ENCODE measurements at regions not wholly inside any gene's neighbourhood (a gene's known extent, or its start where the extent isn't known, plus 50 kb on each side); places are given as distances from the start of the nearest gene placed in this dataset.

DNA sequence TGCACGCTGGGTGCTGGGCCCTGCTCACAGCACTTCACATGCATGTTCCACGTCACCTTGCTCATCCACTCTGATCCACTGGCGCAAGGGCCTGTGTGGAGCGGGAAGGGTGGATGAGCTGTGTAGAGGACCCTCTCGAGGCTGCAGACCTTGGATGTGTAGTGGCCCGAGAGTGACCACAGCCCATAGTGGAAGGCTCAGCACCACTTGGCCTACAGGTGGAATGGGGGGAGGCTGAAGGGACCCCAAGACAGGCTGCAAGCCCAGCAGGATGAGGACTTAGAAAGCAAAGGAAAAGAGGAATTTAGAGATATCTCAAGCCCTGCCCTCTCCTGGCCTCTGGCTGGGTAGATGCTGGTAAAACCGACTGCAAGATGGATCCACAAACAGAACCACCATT lies 175.9 kb upstream of the COPS8 start:
- no TSS peak for BruUV-seq (replicated peaks)
- H3K4me2 ChIP-seq (ENCODE audit: low read depth, low read length), result no peak overlapping the region
- ATAC-seq (no peak), FAIRE-seq (no peak), DNase-seq (ENCODE audit: low spot score) (no peak)
- WGBS (ENCODE audit: low lambda C conversion rate), result 41% methylated on average over 7 of the region's 7 CpGs
- no peak overlapping the region for H3K9ac ChIP-seq (ENCODE audit: insufficient read depth, low read depth, low read length)
- ChIA-PET CTCF (ENCODE audit: low intra/inter-chr PET ratio, low total read pairs) (no interaction called here), POLR2A (no interaction called here)
- H3K9me3 ChIP-seq (ENCODE audit: low read length), result no peaks in the 10 kb centered on the region
- no peaks in the 10 kb centered on the region for H4K20me1 ChIP-seq (ENCODE audit: insufficient read depth, low read length)
- H3K36me3 ChIP-seq (replicated peaks in 1 of 2; ENCODE audit: control insufficient read depth in 1 of 2, insufficient read depth in 2 of 2, low read length in 2 of 2), result no peaks in the 10 kb centered on the region
- H3K79me2 ChIP-seq (ENCODE audit: insufficient read depth, low read length), result no peaks in the 10 kb centered on the region
- H3K27ac ChIP-seq (ENCODE audit: extremely low read length, insufficient read depth, low read length), result no peak overlapping the region
- no peaks in the 10 kb centered on the region for H3K4me1 ChIP-seq (ENCODE audit: insufficient read depth, low read length)
- in situ Hi-C loops (cut with HindIII; ENCODE audit: extremely low pct_ligation_motif_present, low pct_unique_long_range_greater_than_20kb) (no loop called here), intact Hi-C loops (cut with micrococcal nuclease; ENCODE audit: unreplicated experiment) (no loop called here)
- H2AFZ ChIP-seq (ENCODE audit: low read length), result no peak overlapping the region
- H3K27me3 ChIP-seq (ENCODE audit: control insufficient read depth in 1 of 2, insufficient read depth in 2 of 2, low read length in 2 of 2), result peaks cover 6 to 38% of the 10 kb centered on the region in 2 experiments; a peak in 4 of 5 replicates
- H3K4me3 ChIP-seq (replicated peaks in 1 of 3; ENCODE audit: insufficient read depth in 1 of 3, low read depth in 2 of 3, low read length in 3 of 3), result no peak overlapping the region
- no peak for TF ChIP-seq ZNF224 (CRISPR knock-in tag; IDR thresholded peaks at IDR 0.05)
- TF ChIP-seq, protein P1, sequence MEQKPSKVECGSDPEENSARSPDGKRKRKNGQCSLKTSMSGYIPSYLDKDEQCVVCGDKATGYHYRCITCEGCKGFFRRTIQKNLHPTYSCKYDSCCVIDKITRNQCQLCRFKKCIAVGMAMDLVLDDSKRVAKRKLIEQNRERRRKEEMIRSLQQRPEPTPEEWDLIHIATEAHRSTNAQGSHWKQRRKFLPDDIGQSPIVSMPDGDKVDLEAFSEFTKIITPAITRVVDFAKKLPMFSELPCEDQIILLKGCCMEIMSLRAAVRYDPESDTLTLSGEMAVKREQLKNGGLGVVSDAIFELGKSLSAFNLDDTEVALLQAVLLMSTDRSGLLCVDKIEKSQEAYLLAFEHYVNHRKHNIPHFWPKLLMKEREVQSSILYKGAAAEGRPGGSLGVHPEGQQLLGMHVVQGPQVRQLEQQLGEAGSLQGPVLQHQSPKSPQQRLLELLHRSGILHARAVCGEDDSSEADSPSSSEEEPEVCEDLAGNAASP (CRISPR knock-in tag; IDR thresholded peaks at IDR 0.05; ENCODE audit: borderline replicate concordance), result no peak
- TF ChIP-seq FOXJ3 (CRISPR knock-in tag; IDR thresholded peaks at IDR 0.05; ENCODE audit: borderline replicate concordance), result no peak
- no peak for TF ChIP-seq ZNF431 (CRISPR knock-in tag; IDR thresholded peaks at IDR 0.05; ENCODE audit: borderline replicate concordance, low read depth)
- TF ChIP-seq PRPF4 (IDR thresholded peaks at IDR 0.05; ENCODE audit: low read depth, low read length, poor library complexity, severe bottlenecking), result no peak
- no peak for TF ChIP-seq AFF4 (CRISPR knock-in tag; IDR thresholded peaks at IDR 0.05)
- no peak for TF ChIP-seq SRF (IDR thresholded peaks at IDR 0.05; ENCODE audit: low read depth, low read length)
- TF ChIP-seq FOXK1 (CRISPR knock-in tag; IDR thresholded peaks at IDR 0.05; ENCODE audit: borderline replicate concordance, low read depth), result no peak
- no peak for TF ChIP-seq GTF3A (CRISPR knock-in tag; conservative IDR thresholded peaks at IDR 0.05)
- TF ChIP-seq MAF1 (CRISPR knock-in tag; IDR thresholded peaks at IDR 0.05; ENCODE audit: borderline replicate concordance), result no peak
- TF ChIP-seq EEA1 (CRISPR knock-in tag; IDR thresholded peaks at IDR 0.05; ENCODE audit: borderline replicate concordance), result no peak
- no peak for TF ChIP-seq UBTF (CRISPR knock-in tag; IDR thresholded peaks at IDR 0.05)
- TF ChIP-seq, protein P2, sequence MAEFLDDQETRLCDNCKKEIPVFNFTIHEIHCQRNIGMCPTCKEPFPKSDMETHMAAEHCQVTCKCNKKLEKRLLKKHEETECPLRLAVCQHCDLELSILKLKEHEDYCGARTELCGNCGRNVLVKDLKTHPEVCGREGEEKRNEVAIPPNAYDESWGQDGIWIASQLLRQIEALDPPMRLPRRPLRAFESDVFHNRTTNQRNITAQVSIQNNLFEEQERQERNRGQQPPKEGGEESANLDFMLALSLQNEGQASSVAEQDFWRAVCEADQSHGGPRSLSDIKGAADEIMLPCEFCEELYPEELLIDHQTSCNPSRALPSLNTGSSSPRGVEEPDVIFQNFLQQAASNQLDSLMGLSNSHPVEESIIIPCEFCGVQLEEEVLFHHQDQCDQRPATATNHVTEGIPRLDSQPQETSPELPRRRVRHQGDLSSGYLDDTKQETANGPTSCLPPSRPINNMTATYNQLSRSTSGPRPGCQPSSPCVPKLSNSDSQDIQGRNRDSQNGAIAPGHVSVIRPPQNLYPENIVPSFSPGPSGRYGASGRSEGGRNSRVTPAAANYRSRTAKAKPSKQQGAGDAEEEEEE (CRISPR knock-in tag; IDR thresholded peaks at IDR 0.05; ENCODE audit: borderline replicate concordance), result no peak
- TF ChIP-seq HNF1B (CRISPR knock-in tag; IDR thresholded peaks at IDR 0.05), result no peak

All from HepG2 (cell line).